HG03060 (cell line): ENCODE measurements at regions not wholly inside any gene's neighbourhood (a gene's known extent, or its start where the extent isn't known, plus 50 kb on each side); places are given as distances from the start of the nearest gene placed in this dataset.
"Not testable (repeated sequence)": the region's sequence is repeated elsewhere in the genome, so short reads cannot be mapped to it uniquely, and the experiment has no call there.

Source experiments
- ATAC-seq: cut with Tn5 transposase; IDR thresholded peaks from one replicate; pipeline ENCODE4 v1.9.1; 2021; ENCODE audit warnings: low read depth, moderate number of reproducible peaks; ENCODE audit not compliant: unreplicated experiment

DNA sequence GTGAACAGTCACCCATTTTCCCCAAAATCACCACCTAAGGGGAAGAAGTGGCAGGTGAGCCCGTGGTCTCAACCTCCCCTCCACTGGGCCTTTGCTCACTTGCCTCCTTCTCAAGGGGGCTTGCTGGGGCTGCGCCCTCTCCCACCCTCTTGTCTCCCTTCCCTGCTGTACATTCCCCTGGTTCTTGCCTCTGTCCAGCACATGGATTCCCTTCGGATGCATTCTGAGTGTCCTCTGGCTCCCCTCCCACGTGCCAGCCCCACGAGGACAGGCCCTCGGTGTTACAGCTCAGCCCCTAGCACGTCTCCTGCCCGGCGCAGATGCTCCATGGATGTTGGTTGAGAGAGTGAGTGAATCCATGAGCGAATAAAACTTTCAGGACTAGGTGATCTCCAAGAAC lies 367.8 kb upstream of the SULF2 start:
- ATAC-seq, result no peak

DNA sequence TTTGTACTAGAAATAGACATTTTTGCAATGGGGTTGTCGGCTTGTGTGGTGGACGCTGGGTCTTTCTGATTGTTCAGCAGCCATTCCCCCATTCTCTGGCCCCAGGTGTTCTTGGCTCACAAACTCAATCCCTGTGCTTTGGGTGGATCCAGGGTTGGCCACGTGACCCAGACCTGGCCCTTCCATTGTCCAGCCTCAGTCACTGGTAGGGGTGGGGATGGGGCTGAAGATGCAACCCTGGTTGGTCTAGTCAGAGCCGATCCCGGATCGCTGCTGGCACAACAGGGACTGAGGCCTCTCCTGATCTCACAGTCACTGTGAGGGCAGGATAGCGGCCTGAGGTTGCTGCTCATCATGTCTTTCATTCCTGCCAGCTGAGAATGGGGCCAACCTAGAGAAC lies 365.3 kb upstream of the SULF2 start:
- no peak for ATAC-seq

DNA sequence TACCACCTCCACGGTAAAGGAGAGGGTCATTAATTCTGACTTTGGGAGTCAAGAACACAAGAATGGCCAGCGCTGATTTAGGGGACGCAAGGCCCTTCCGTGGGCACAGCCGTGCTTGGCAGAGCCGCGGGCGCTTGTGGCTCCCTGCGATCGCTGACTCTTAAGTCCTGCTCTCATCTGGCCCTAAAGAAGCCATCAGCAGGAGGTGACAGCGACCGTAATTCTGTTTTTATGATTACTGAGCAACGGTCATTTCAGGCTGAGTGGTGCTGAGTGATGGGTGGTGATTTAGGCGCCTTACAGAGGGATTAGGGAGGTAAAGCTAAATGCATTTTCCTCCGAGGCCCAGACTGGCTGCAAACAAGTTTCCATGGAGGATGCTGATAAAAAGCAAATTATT lies 364.6 kb upstream of the SULF2 start:
- ATAC-seq, result no peak

DNA sequence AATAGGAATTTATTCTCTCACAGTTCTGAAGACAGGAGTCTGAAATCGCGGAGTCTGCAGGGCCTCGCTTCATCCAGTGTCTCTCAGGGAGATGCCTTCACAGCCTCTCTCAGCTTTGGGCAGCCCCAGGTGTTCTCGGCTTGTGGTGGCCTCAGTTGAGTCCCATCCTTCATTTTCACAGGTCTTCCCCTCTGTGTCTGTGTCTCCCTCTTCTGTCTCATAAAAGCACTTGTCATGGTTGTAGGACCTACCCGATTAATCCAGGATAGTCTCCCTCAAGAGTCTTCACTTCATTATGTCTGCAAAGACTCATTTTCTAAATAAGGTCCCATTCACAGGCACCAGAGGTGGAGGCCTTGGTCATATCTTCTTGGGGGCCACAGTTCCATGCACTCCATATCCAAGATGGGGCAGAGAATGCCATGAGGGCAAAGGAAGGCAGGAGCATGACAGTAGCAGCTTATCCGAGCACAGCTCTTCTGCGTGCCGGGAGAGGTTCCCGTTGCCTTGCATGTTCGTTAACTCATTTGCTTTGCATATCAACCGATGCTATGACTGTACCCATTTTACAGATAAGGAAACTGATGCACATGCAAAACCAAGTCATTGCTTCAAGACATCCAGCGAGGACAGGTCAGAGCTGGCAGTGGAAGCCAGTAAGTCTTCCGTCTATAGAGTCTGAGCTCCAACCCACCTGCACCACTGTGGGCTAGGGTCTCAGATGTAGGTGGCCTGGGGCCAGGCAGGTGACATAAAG lies 363.8 kb upstream of the SULF2 start:
- ATAC-seq, result no peak

DNA sequence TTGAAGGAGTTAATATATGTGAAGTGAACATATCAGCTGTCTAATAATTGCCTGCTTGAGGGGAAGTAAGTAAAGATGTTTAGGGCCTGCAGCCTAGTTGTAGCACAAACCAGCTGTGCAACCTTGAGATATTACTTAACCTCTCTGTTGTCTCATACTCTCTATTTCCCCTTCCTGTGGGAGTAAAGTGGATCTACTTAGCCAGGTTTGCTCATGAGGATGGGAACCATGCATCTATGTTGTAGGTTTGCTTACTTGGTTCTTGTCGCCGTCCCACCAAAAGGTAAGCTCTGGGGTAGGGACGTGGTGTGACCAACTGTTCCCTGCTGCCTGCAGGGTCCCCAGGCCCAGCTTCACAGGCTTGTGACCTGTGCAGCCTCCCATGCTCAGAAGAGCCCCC lies 362.7 kb upstream of the SULF2 start:
- ATAC-seq, result no peak

DNA sequence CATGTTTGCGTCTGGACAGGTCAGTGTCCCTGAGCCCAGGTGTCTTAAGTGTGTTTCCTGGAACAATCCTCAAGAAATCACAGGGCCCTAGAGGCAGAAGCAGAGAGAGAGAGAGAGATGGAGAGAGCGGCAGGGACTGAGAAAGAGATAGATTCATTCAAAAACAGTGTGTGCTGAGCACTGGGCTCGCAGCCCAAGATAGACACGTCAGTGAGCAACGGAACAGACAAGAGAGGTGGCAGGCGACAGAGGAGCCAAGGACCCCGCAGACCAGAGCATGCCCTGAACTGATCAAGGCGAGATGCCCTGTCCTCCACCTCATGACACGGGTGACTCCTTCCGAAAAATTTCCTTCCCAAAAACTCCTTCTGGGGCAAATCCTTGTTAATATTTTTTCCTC lies 362.0 kb upstream of the SULF2 start:
- ATAC-seq, result no peak

DNA sequence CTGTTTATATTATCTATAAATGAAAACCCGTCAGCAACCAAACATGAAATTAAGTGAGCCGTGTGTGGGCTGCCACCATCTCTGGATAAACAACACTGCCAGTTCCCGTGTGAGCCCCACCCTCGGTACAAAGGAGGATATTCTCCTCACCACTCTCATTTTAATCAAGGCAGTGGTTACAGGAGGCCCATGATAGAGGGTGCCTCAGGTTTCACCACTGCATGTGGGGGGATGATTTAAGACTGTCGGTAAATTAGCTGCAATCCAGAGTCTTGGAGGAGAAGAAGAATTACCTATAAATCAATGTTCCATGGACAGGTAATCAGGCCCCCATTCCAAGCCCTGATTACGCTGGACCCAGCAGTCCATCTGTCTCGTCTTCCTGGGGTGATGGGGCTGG lies 361.6 kb upstream of the SULF2 start:
- ATAC-seq, result no peak

DNA sequence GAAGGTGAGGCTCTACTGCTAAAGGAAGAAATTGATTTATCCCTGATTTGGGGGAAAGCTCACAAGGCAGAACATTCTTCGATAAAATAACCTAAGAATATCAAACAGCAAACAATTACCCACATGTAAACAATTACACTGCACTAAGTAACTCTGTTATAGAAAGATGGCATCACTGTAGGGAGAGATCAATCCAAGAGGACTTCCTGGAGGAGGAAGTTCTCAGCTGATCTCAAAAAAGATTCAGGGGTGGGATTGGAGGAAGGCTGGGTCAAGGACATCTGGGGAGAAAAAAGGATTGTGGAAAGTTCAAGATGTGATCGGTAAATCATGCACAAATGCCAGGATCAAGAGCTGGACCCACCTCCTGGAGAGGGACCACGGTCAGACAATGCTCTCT lies 361.0 kb upstream of the SULF2 start:
- no peak for ATAC-seq

DNA sequence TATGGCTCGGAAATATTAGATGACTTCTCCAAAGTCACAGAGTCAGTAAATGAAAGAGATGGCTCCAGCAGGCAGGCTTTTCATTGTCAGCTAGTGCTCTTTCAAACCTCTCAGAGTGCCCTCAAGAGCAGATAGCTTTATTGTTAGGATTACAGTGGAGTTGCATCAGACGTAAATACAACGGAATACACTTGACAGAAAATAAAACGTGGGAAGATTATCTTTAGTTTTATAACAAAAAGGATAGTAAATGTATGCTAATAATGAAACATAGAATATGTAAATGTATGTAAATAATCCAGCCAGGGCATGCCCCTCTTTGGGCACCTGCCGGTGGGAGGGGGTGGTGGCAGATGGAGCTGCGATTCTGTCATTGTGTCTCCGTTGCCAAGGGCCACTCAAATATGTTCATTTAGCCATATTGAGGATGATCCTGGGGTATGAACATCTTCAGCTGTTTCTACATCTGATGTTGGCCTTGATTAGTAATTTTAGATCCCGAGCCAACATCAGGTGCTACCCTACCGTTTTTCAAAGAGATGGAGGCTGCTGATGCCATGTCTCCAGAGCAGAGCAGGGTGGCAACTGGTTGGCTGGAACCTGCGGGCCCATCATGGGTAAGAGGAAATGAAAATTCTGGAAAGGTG lies 358.3 kb upstream of the SULF2 start:
- ATAC-seq, result no peak

DNA sequence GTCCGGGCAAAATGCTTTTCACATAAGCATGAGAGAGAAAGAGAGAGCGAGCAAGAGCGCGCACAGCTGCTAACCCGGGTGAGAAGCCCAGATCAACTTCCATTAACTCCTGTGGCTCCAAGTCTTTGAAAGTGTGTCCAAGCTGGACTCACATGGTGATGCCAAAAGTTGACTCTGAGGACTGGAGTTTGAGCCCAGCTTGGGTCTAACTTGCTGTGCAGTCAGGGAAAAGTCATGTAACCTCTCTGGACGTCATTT lies 357.2 kb upstream of the SULF2 start:
- no peak for ATAC-seq

DNA sequence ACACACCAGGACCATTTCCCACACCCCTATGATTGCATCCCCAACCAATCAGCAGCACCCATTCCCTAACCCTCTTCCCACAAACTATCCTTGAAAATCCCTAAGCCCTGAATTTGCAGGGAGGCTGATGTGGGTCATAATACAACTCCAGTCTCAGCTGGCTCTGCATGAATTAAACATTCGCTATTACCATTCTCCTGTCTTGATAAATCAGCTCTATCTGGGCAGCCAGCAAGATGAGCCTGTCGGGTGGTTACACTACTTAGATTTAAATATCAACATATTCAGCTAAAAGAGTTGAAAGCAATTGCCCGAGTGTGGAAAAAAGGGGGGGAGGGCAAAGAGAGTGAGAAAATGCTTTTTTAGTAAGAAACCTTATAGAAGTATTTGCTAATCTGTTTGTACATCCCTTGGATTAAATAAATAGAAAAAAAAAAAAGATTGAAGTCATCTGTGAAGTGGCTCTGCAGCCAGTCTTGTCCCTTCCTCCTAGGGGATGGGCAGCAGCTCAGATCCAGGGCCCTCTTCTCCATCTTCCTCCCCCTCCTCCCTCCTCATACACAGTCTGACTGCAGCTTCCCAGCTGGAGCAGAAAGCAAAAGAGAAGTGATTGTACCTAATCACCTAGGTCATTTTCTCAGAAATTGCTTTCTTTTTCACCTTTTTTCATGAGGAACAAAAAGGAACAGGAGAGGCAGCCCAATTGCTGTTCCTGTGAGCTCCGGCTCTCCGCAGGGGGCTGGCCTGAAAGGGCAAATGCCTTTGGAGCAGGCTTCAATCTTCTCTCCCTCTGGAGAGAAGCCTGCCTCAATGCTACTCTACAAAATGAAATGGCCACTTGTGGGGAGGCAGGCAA lies 356.6 kb upstream of the SULF2 start:
- no peak for ATAC-seq

DNA sequence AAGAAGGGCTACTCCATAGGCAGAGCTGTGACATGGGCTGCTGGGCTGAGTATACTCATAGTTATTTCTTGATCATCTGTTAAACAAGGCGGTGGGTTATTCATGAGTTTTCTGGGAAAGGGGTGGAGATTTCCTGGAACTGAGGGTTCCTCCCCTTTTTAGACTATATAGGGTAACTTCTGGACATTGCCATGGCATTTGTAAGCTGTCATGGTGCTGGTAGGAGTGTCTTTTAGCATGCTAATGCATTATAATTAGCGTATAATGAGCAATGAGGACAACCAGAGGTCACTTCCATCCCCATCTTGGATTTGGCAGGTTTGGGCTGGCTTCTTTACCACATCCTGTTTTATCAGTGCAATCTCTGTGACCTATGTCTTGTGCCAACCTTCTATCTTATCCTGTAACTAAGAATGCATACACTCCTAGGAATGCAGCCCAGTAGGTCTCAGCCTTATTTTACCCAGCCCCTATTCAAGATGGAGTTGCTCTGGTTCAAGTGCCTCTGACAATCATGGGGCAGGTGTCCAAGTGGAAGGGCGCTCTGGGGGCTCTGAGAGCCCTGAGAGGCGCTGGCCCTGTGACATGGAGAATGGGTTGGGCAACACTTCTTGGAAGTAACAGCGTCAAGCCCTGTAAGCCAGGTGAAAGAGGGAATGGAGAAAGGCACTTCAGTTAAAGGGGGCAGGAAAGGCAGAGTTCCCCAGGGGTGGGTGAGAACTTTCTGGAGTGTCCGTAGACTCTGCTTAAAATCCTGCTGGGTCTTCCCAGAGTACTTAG lies 354.2 kb upstream of the SULF2 start:
- no peak for ATAC-seq

DNA sequence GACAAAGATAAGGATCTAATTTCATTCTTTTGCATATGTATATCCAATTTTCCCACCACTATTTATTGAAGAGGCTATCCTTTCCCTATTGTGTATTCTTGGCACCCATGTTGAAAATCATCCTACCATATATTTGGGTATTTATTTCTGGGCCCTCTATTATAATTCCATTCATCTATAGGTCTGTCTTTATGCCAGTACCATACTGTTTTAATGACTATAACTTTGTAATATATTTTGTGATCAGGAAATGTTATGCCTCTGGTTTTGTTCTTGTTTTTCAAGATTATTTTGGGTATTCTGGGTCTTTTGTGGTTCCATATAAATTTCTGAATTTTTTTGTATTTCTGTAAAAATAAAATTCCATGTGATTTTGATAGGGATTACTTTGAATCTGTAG lies 347.6 kb upstream of the SULF2 start:
- no peak for ATAC-seq

DNA sequence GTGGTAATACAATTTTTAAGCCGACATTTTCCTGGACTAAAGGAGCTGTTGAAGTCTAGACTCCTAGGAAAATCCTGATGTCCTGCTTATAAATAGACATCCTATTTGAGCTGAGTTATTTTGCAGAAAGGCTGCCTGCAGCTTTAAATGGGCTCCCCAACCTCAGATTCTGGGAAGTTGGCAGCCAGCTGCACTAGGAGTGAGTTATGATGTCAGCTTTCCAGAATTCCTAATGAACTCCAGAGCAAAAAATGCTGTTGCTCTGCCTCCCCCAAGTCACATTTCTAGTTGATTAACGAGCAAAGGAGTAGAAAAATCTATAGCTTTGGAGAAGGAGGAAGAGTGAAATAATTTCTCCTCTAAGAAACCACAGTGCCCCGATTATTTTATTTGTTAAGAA lies 346.3 kb upstream of the SULF2 start:
- ATAC-seq, result no peak

DNA sequence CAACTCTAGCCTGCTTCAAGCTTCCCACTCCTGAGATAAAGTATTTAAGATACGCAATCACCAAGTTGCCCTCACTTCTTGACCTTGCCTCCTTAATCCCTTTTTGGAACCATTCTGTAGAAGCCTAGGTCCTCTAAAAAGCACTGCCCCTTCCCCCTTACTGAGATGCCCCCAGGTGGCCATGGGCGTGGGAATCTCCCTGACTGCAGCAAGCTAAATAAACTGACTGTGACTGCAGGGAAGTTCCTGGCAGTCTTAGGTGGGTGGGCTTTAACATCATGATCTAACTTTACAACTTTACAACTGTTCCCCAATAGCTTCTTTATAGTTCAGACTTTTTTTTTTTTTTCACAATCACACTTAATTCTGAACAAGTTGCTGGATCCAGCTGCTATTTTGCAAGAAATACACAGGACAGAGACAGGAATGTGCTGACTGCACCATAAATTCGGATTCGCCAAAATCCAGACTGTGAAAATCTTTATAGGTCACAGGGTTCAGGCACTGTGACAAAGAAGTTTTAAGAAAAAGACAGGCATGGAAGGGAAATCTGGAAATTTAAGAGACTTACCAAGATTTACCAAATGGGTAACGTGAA lies 344.2 kb upstream of the SULF2 start:
- no peak for ATAC-seq

DNA sequence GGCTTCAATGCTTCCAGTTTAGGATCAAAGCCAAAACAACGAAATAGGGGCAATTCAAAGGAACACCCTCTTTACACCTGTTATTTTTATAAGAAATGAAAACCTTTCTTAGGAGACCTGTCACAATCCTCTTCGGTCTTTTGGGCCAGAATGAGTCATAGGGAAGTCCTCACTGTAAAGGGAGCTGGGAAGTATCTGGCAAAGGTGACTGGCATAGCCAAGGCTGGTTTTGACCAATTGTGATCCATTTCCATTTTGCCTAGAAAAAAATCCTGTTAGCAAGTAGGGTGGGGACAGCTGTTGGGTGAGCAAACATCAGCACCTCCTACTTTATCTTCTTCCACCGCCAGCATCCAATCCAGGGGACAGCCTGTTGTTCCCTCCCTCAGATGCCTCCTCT lies 343.2 kb upstream of the SULF2 start:
- no peak for ATAC-seq

DNA sequence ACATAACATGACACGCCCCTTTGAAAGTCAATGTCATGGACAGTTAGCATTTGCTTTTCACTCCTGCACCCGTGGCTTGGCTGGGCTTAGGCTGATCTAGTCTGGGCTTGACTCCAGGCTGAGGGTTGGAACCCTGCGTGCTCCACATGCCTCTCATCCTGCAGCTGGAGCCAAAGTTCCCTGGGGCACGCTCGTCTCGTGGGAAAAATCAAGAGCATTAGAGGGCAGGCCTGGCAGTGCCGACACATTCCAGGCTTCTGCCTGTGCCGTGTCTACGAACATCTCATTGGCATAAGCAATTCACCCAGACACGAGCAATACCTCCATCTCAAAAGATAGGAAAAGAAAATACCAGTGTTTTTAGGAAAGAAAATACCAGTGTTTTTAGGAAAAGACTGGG lies 342.7 kb upstream of the SULF2 start:
- not testable (repeated sequence) for ATAC-seq

DNA sequence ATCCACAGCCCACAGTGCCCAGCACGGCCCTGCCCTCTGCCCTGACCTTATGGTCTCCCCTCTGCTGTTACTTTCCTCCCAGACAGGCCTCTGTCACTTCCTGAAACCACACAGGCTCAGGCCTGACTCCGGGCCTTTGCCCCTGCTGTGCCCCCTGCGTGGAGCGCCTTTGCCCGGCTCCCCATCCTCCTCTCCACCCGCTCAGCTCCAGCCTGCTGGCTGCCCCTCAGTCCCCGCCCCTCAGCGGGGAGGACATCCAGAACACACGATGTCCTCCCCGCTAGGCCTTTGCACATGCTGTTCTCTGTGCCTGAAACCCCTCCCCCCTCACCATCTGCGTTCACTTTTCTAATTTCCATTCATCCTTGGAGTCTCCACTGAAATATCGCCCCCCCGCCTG lies 341.9 kb upstream of the SULF2 start:
- ATAC-seq, result not testable (repeated sequence)

DNA sequence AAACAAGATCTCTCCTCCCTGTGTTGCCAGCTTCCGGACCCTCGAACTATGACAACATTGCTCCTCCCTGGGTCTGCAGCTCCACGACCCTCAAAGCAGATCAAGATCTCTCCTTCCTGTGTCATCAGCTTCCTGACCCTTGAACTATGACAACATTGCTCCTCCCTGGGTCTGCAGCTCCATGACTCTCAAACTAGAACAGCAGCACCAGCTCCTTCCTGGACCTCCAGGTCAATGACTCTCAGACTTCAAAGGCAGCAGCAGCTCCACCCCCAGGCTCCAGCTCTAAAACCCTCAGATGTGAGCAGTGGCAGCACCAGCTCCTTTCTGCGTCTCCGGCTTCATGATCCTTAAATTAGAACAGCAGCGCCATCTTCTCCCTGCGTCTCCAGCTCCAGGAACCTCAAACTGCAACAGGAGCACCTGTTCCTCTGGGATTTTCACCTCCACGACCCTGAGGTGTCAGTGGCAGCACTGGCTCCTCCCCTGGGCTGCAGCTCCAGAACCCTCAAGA lies 341.0 kb upstream of the SULF2 start:
- ATAC-seq, result no peak

DNA sequence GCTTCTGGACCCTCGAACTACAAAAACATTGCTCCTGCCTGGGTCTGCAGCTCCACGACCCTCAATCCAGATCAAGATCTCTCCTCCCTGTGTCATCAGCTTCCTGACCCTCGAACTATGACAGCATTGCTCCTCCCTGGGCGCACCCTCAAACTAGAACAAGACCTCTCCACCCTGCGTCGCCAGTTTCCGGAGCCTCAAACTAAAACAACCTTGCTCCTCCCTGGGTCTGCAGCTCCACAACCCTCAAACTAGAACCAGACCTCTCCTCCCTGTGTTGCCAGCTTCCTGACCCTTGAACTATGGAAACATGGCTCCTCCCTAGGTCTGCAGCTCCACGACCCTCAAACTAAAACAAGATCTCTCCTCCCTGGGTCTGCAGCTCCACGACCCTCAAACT lies 339.7 kb upstream of the SULF2 start:
- ATAC-seq, result no peak
